Lower lobe of right lung (tissue), 2 donors: ENCODE measurements at regions not wholly inside any gene's neighbourhood (a gene's known extent, or its start where the extent isn't known, plus 50 kb on each side); places are given as distances from the start of the nearest gene placed in this dataset.

Source experiments
- ATAC-seq, 2 donors: fragments of 200-7000 bp; cut with Tn5 transposase; one replicate each; pipeline ENCODE4 v1.9.1; 2020 to 2022; ENCODE audit warnings: mild to moderate bottlenecking in 2 of 2, moderate library complexity in 2 of 2
- DNase-seq: peaks from one replicate; pipeline ENCODE4 v3.0.0-alpha.2; 2020
- H3K27ac ChIP-seq: fragments of 200-600 bp; one replicate; pipeline ENCODE4 v1.8.0; 2022
- H3K27me3 ChIP-seq: fragments of 200-600 bp; one replicate; pipeline ENCODE4 v1.8.0; 2022; ENCODE audit warnings: low read depth
- H3K36me3 ChIP-seq: fragments of 200-600 bp; one replicate; pipeline ENCODE4 v1.8.0; 2022; ENCODE audit warnings: mild to moderate bottlenecking
- H3K4me1 ChIP-seq: fragments of 200-600 bp; one replicate; pipeline ENCODE4 v1.8.0; 2022
- H3K4me3 ChIP-seq: fragments of 200-600 bp; one replicate; pipeline ENCODE4 v1.8.0; 2022; ENCODE audit warnings: mild to moderate bottlenecking
- H3K9me3 ChIP-seq: fragments of 200-600 bp; one replicate; pipeline ENCODE4 v1.8.0; 2022
- CTCF ChIP-seq: fragments of 200-600 bp; IDR thresholded peaks from one replicate; pipeline ENCODE4 v1.8.0; 2022; ENCODE audit warnings: antibody characterized with exemption, mild to moderate bottlenecking
- intact Hi-C: fragments of 100-400 bp; cut with DNase I; formaldehyde crosslinking; loops from one replicate; pipeline ENCODE4 v1.11.0; 2022
- donor health status: DM: no; HTN: yes; CAD: no; lungs with severe emphysema.

DNA sequence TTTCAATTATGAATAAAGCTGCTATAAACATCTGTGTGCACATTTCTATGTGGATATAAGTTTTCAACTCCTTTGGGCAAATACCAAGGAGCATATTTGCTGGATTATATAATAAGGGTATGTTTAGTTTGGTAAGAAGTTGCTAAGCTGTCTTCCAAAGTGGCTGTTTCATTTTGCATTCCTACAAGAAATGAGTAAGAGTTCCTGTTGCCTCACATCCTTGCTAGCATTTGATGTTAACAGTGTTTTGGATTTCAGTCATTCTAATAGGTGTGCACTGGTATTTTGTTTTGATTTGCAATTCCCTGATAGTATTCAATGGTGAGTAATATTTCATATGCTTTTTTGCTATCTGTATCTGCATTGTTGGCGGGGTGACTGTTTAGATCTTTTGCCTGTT, 120.7 kb upstream of the MDFIC2 start:
- no peak for TF ChIP-seq CTCF
- intact Hi-C loops, result no loop called here

GRCh38 chr3:70431911-70432310, 119.5 kb upstream of the MDFIC2 start:
- H3K36me3 ChIP-seq, result no peaks in the 10 kb centered on the region
- H3K27me3 ChIP-seq, result no peaks in the 10 kb centered on the region
- no peak overlapping the region for H3K4me3 ChIP-seq
- H3K27ac ChIP-seq, result no peak overlapping the region
- no peak for TF ChIP-seq CTCF
- ATAC-seq (no peak), DNase-seq (no peak)
- H3K4me1 ChIP-seq, result no peaks in the 10 kb centered on the region
- intact Hi-C loops, result no loop called here
- H3K9me3 ChIP-seq, result no peaks in the 10 kb centered on the region

More for the DNA sequence above, 120.7 kb upstream of the MDFIC2 start:
- no peak for ATAC-seq
- no peaks in the 10 kb centered on the region for H3K36me3 ChIP-seq
- no peak for DNase-seq
- H3K9me3 ChIP-seq, result no peaks in the 10 kb centered on the region
- H3K4me1 ChIP-seq, result no peaks in the 10 kb centered on the region
- no peaks in the 10 kb centered on the region for H3K27me3 ChIP-seq
- no peak overlapping the region for H3K27ac ChIP-seq
- no peak overlapping the region for H3K4me3 ChIP-seq

DNA sequence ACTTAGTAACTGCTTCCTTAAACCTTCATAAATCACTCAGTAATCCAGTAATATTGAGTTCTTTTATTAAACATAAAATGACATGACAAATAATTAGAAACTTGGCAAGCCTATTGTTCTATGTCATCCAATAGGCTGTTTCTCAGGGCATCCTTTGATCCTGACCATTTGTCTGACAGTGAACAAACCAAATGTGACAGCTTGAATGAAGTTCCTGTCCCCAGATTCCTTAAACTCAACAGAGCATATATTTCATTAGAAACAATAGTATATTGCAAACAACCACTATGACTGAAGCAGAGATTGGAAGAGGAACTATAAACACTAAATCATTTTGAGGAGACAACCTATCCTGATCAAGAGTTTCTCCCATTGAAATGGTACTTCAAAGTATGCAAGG, 113.6 kb upstream of the MDFIC2 start:
- H3K4me3 ChIP-seq, result no peak overlapping the region
- ATAC-seq (no peak), DNase-seq (no peak)
- intact Hi-C loops, result no loop called here
- no peaks in the 10 kb centered on the region for H3K9me3 ChIP-seq
- no peaks in the 10 kb centered on the region for H3K36me3 ChIP-seq
- no peak for TF ChIP-seq CTCF
- no peaks in the 10 kb centered on the region for H3K4me1 ChIP-seq
- H3K27ac ChIP-seq, result no peak overlapping the region
- H3K27me3 ChIP-seq, result no peaks in the 10 kb centered on the region

DNA sequence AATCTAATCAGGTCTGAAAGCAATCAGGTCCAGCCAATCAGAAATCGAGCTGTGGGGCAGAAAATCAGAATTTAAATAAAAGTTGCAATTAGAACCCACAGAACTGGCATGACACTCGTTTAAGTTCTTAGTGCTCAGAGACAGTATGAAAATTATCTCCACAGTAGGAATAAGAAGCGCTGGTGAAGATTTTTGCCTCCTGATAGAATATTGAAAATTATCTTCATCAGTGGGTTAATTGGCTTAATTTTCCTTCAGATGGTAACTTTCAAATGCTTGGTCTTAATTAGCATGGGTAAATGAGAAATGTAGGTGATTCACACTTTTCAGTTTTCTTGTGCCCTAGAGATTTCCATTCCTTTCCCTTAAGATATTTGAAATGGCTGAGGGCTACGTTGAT, 109.1 kb upstream of the MDFIC2 start:
- DNase-seq (no peak), ATAC-seq (no peak)
- H3K4me1 ChIP-seq, result no peaks in the 10 kb centered on the region
- no peaks in the 10 kb centered on the region for H3K9me3 ChIP-seq
- intact Hi-C loops, result no loop called here
- TF ChIP-seq CTCF, result no peak
- no peaks in the 10 kb centered on the region for H3K36me3 ChIP-seq
- H3K4me3 ChIP-seq, result no peak overlapping the region
- no peak overlapping the region for H3K27ac ChIP-seq
- H3K27me3 ChIP-seq, result no peaks in the 10 kb centered on the region

DNA sequence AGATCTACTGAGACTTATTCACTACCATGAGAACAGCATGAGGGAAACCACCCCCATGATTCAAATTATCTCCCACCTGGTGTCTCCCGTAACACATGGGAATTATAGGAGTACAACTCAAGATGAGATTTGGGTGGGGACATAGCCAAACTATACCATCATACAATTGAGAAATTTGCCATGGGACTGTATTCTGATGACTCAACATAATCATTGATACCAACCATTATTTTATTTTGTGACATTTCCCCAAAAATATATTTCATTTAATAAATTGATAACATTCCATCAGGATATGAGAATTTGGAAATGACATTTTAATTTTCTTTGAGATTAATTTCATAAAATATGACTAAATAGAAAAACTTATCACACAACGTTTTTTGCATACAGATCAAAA, 96.6 kb upstream of the MDFIC2 start:
- H3K36me3 ChIP-seq, result no peaks in the 10 kb centered on the region
- intact Hi-C loops, result no loop called here
- H3K27me3 ChIP-seq, result no peaks in the 10 kb centered on the region
- H3K9me3 ChIP-seq, result no peaks in the 10 kb centered on the region
- H3K4me3 ChIP-seq, result no peak overlapping the region
- DNase-seq (no peak), ATAC-seq (no peak)
- no peaks in the 10 kb centered on the region for H3K4me1 ChIP-seq
- no peak for TF ChIP-seq CTCF
- H3K27ac ChIP-seq, result no peak overlapping the region

DNA sequence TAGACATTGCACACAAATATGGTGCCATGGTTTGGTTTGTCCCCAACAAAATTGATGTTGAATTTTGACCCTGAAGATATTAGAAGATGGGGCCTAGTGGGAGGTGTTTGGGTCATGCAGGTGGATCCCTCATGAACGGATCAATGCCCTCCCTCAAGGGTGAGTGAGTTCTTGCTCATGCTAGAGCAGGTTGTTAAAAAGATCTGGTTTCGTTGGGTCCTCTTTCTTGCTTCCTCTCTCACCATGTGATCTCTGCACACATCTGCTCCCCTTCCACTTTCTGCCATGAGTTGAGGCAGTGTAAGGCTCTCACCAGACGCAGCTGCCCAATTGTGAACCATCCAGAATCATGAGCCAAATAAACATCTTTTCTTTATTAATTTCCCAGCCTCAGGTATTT, 87.8 kb upstream of the MDFIC2 start:
- ATAC-seq (no peak), DNase-seq (no peak)
- no peak overlapping the region for H3K4me3 ChIP-seq
- no peak for TF ChIP-seq CTCF
- H3K36me3 ChIP-seq, result no peaks in the 10 kb centered on the region
- no peak overlapping the region for H3K27ac ChIP-seq
- intact Hi-C loops, result no loop called here
- H3K4me1 ChIP-seq, result no peaks in the 10 kb centered on the region
- H3K9me3 ChIP-seq, result no peaks in the 10 kb centered on the region
- no peaks in the 10 kb centered on the region for H3K27me3 ChIP-seq
